Vagina (tissue), 2 donors: ENCODE measurements at regions not wholly inside any gene's neighbourhood (a gene's known extent, or its start where the extent isn't known, plus 50 kb on each side); places are given as distances from the start of the nearest gene placed in this dataset.

ENCODE experiments used
- CTCF ChIP-seq, 3 experiments: fragments of 450-650 bp in 2 of 3; fragments of 200-600 bp in 1 of 3; sonication (generic) in 1 of 3; IDR thresholded peaks; one replicate each; pipeline ENCODE4 v1.5.1; 2017 to 2019; ENCODE audit warnings: antibody characterized with exemption in 3 of 3, mild to moderate bottlenecking in 2 of 3, moderate library complexity in 2 of 3
- POLR2A ChIP-seq, 2 donors: fragments of 450-650 bp; IDR thresholded peaks; one replicate each; pipeline ENCODE4 v1.6.1; 2017; ENCODE audit warnings: antibody characterized with exemption in 2 of 2, mild to moderate bottlenecking in 2 of 2, moderate library complexity in 2 of 2

DNA sequence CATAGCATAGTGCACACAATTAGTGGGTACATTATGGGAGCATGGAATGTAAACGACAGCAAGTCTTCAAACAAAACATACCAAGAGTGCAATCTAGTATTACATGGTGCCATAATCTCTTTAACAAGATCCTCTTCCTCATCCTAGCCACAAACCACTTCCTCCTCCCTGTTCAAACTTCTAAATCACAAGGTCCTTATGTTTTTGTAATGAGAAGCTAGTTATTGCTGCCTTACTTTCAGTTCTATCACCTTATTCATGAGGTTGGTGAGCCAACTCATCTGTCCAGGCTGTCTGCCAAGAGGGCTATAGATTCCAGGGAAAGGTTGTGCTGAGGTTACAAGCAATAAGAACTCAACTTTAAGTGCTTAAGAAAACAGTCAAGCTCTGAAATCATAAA lies 195.4 kb upstream of the ARHGAP20 start:
- TF ChIP-seq CTCF (IDR thresholded peaks at IDR 0.05) (no peak), POLR2A (IDR thresholded peaks at IDR 0.05) (no peak)
